Duodenal mucosa (tissue), 2 donors: ENCODE measurements at regions not wholly inside any gene's neighbourhood (a gene's known extent, or its start where the extent isn't known, plus 50 kb on each side); places are given as distances from the start of the nearest gene placed in this dataset.
"Not testable (repeated sequence)": the region's sequence is repeated elsewhere in the genome, so short reads cannot be mapped to it uniquely, and the experiment has no call there.

ENCODE experiments used
- H3K27ac ChIP-seq: one replicate; pipeline ENCODE4 v1.7.0; 2013; ENCODE audit warnings: low read depth, low read length
- H3K27me3 ChIP-seq, 2 donors: one replicate each; pipeline ENCODE4 v1.7.0; 2013; ENCODE audit warnings: low read length in 2 of 2, control low read depth in 1 of 2; ENCODE audit not compliant: insufficient read depth in 2 of 2, control insufficient read depth in 1 of 2
- H3K36me3 ChIP-seq, 2 donors: one replicate each; pipeline ENCODE4 v1.7.0; 2013; ENCODE audit warnings: low read length in 2 of 2, control low read depth in 1 of 2; ENCODE audit not compliant: insufficient read depth in 2 of 2, control insufficient read depth in 1 of 2
- H3K4me1 ChIP-seq, 2 donors: one replicate each; pipeline ENCODE4 v1.7.0; 2013; ENCODE audit warnings: low read length in 2 of 2, control low read depth in 1 of 2; ENCODE audit not compliant: insufficient read depth in 2 of 2, control insufficient read depth in 1 of 2
- H3K4me3 ChIP-seq, 2 donors: one replicate each; pipeline ENCODE4 v1.7.0; 2013; ENCODE audit warnings: low read length in 2 of 2, low read depth in 1 of 2
- H3K9ac ChIP-seq, 2 donors: one replicate each; pipeline ENCODE4 v1.7.0; 2013; ENCODE audit warnings: low read length in 2 of 2, low read depth in 1 of 2
- H3K9me3 ChIP-seq, 2 donors: one replicate each; pipeline ENCODE4 v1.7.0; 2013; ENCODE audit warnings: low read length in 2 of 2, control low read depth in 1 of 2; ENCODE audit not compliant: control insufficient read depth in 1 of 2

- no peaks in the 10 kb centered on the region for H3K36me3 ChIP-seq
- H3K9ac ChIP-seq: no peak overlapping the region
- H3K27me3 ChIP-seq: no peaks in the 10 kb centered on the region
- no peaks in the 10 kb centered on the region for H3K4me1 ChIP-seq
- H3K9me3 ChIP-seq: peaks cover 0 to 4% of the 10 kb centered on the region in 2 donors
- no peak overlapping the region for H3K27ac ChIP-seq
- no peak overlapping the region for H3K4me3 ChIP-seq
These were observed 130.1 kb upstream of the SHH start for GRCh38 chr7:155942226-155942950.

DNA sequence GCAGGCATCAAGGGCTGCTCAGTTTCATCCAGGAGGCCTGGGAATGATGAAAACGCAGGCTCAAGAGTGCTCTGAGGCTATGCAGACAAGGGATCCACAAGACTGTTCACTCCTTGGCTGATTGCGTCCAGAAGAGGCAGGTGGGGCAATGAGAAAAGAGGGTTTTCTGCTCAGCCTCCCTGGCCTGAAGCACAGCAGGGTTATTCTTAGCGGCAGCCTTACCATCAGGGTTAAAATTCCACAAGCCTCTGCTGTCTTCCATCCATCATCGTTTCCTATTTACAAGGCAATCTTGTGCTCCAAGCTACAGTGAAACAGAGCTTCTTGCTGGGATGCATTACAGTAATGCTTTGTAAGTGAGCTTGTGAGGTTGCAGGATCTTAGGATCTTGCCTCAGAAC lies 129.4 kb upstream of the SHH start:
- Histone ChIP-seq H3K9me3 (peaks cover 0 to 4% of the 10 kb centered on the region in 2 donors), H3K4me3 (no peak overlapping the region), H3K27me3 (no peaks in the 10 kb centered on the region), H3K9ac (no peak overlapping the region), H3K36me3 (no peaks in the 10 kb centered on the region), H3K27ac (no peak overlapping the region), H3K4me1 (no peaks in the 10 kb centered on the region)

DNA sequence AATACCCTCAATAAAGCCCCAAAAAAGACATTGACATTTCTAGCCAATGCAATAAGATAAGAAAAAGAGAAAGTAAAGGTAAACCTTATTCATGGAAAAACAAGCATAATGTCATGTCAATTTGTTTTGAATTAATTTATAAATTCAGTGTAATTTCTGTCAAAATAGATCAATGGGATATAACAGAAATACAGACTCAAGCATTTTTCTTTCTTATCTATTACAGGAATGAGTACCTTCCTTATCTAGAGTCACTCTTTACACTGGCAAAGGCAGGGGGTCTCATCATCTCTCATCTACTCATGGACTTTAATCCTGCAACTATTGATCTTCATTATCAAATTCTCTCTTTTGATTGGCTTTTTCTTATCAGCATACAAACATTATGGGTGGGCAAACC lies 127.1 kb upstream of the SHH start:
- Histone ChIP-seq H3K4me3 (no peak overlapping the region), H3K27me3 (no peaks in the 10 kb centered on the region), H3K9me3 (peaks cover 0 to 4% of the 10 kb centered on the region in 2 donors), H3K36me3 (no peaks in the 10 kb centered on the region), H3K4me1 (no peaks in the 10 kb centered on the region), H3K9ac (no peak overlapping the region), H3K27ac (no peak overlapping the region)

- no peak overlapping the region for H3K27ac ChIP-seq
- no peaks in the 10 kb centered on the region for H3K4me1 ChIP-seq
- H3K4me3 ChIP-seq: no peak overlapping the region
- peaks cover 0 to 4% of the 10 kb centered on the region in 2 donors for H3K9me3 ChIP-seq
- H3K27me3 ChIP-seq: no peaks in the 10 kb centered on the region
- H3K36me3 ChIP-seq: no peaks in the 10 kb centered on the region
- no peak overlapping the region for H3K9ac ChIP-seq
These were observed 125.9 kb upstream of the SHH start for GRCh38 chr7:155938129-155938528.

DNA sequence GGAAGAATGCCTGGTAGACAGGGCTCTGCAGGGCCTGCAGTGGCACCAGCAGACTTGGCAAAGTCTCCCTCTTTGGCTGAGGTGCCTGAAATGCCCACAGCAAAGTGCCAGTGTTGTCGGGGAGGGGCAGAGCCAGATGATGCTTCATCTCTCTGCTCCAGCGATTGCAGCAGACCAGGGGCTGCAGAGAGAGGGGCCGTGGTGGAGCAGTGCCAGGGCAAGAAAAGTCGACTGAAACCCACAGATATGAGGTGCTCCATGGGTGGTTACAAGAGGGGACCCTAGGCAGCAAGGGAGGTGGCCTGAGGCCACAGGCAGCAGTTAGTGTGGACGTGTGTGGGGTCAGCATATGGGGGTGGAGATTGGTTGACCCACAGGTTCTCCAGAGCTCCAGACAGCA lies 123.5 kb upstream of the SHH start:
- no peaks in the 10 kb centered on the region for H3K27me3 ChIP-seq
- H3K9me3 ChIP-seq: peaks cover 0 to 4% of the 10 kb centered on the region in 2 donors
- H3K36me3 ChIP-seq: no peaks in the 10 kb centered on the region
- no peak overlapping the region for H3K9ac ChIP-seq
- no peak overlapping the region for H3K4me3 ChIP-seq
- H3K4me1 ChIP-seq: no peaks in the 10 kb centered on the region
- H3K27ac ChIP-seq: no peak overlapping the region

DNA sequence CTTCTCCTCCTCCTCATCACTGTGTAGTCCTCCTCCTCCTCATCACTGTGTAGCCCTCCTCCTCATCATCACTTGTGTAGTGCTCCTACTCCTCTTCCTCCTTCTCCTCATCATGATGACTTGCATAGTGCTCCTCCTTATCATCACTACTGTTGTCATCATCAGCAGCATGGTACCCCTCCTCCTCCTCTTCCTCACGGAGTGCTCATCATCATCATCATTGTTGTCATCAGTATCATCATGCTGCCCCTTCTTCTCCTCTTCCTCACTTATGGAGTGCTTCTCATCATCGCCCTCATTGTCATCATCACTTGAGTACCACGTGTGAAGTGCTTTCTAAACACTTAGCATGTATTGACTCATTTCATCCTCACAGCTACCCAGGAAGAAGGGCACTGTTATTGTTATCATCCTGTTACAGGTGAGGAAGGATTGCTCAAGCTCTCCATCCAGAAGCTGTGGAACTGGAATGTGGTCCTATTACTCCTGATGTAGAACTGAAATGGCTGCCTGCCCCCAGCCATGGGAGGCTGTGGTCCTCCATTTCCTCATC lies 122.8 kb upstream of the SHH start:
- H3K9me3 ChIP-seq: peaks cover 0 to 4% of the 10 kb centered on the region in 2 donors
- no peaks in the 10 kb centered on the region for H3K36me3 ChIP-seq
- H3K27me3 ChIP-seq: no peaks in the 10 kb centered on the region
- H3K27ac ChIP-seq: no peak overlapping the region
- no peaks in the 10 kb centered on the region for H3K4me1 ChIP-seq
- no peak overlapping the region for H3K4me3 ChIP-seq
- H3K9ac ChIP-seq: no peak overlapping the region

GRCh38 chr7:155932324-155932723 lies 120.1 kb upstream of the SHH start:
- H3K4me1 ChIP-seq, H3K27ac ChIP-seq, H3K9me3 ChIP-seq, H3K27me3 ChIP-seq, H3K4me3 ChIP-seq, H3K36me3 ChIP-seq, H3K9ac ChIP-seq: not testable (repeated sequence)

GRCh38 chr7:155931396-155932085 lies 119.3 kb upstream of the SHH start:
- no peaks in the 10 kb centered on the region for H3K27me3 ChIP-seq
- H3K4me1 ChIP-seq: no peaks in the 10 kb centered on the region
- H3K9ac ChIP-seq: no peak overlapping the region
- H3K36me3 ChIP-seq: no peaks in the 10 kb centered on the region
- no peaks in the 10 kb centered on the region for H3K9me3 ChIP-seq
- H3K27ac ChIP-seq: no peak overlapping the region
- no peak overlapping the region for H3K4me3 ChIP-seq

- Histone ChIP-seq H3K27ac (no peak overlapping the region), H3K36me3 (no peaks in the 10 kb centered on the region), H3K27me3 (no peaks in the 10 kb centered on the region), H3K4me3 (no peak overlapping the region), H3K4me1 (no peaks in the 10 kb centered on the region), H3K9ac (no peak overlapping the region), H3K9me3 (no peaks in the 10 kb centered on the region)
These were observed 118.3 kb upstream of the SHH start for GRCh38 chr7:155930527-155930926.

DNA sequence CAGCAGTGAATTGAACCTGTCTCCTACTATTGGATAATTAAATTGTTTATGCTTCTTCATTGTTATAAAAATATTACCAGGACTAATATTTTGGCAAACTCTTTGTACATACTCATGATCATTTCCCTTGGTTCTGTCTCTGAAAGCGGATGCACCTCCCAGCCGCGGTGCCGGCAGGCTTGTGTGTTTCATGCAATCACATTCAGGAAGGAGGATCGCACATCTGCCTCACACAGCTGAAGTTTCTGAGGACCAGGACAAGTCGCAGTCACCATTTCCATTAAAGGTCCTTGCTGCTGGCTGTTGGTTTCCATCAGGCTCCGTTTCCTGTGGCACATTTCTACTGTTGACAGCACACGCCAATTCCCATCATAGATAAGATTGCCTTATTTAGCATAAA lies 117.8 kb upstream of the SHH start:
- no peak overlapping the region for H3K9ac ChIP-seq
- no peaks in the 10 kb centered on the region for H3K27me3 ChIP-seq
- H3K4me1 ChIP-seq: no peaks in the 10 kb centered on the region

More for the DNA sequence above, 117.8 kb upstream of the SHH start:
- Histone ChIP-seq H3K27ac (no peak overlapping the region), H3K4me3 (no peak overlapping the region), H3K9me3 (no peaks in the 10 kb centered on the region), H3K36me3 (no peaks in the 10 kb centered on the region)
